NCI-H69 (cell line): ENCODE measurements at regions not wholly inside any gene's neighbourhood (a gene's known extent, or its start where the extent isn't known, plus 50 kb on each side); places are given as distances from the start of the nearest gene placed in this dataset.
"Not testable (repeated sequence)": the region's sequence is repeated elsewhere in the genome, so short reads cannot be mapped to it uniquely, and the experiment has no call there.

ENCODE experiments used
- DNase-seq: peaks from one replicate; lab custom pipeline; 2025; lab: John Stamatoyannopoulos, UW

- DNase-seq, result no peak
Measured at GRCh38 chr3:152193673-152194267, 75.0 kb upstream of the MBNL1 start.

GRCh38 chr3:152195206-152195605, 73.5 kb upstream of the MBNL1 start:
- no peak for DNase-seq

GRCh38 chr3:152196782-152197181, 71.9 kb upstream of the MBNL1 start:
- DNase-seq, result no peak

GRCh38 chr3:152197451-152197850, 71.3 kb upstream of the MBNL1 start:
- no peak for DNase-seq

GRCh38 chr3:152197937-152198336, 70.8 kb upstream of the MBNL1 start:
- no peak for DNase-seq

- no peak for DNase-seq
Measured at GRCh38 chr3:152198665-152199064, 70.1 kb upstream of the MBNL1 start.

- no peak for DNase-seq
Measured at GRCh38 chr3:152199102-152199840, 69.5 kb upstream of the MBNL1 start.

GRCh38 chr3:152200476-152201420, 68.0 kb upstream of the MBNL1 start:
- no peak for DNase-seq

GRCh38 chr3:152202976-152203626, 65.6 kb upstream of the MBNL1 start:
- DNase-seq, result peak; percentile 0

GRCh38 chr3:152203652-152204051, 65.1 kb upstream of the MBNL1 start:
- no peak for DNase-seq

GRCh38 chr3:152204218-152204617, 64.5 kb upstream of the MBNL1 start:
- no peak for DNase-seq

GRCh38 chr3:152205097-152205593, 63.6 kb upstream of the MBNL1 start:
- DNase-seq, result no peak

- no peak for DNase-seq
Measured at GRCh38 chr3:152206243-152206760, 62.4 kb upstream of the MBNL1 start.

GRCh38 chr3:152208439-152208838, 60.3 kb upstream of the MBNL1 start:
- DNase-seq, result no peak

GRCh38 chr3:152209060-152209459, 59.7 kb upstream of the MBNL1 start:
- no peak for DNase-seq

- DNase-seq, result no peak
Measured at GRCh38 chr3:152209776-152210175, 59.0 kb upstream of the MBNL1 start.

- no peak for DNase-seq
Measured at GRCh38 chr3:152210697-152211096, 58.0 kb upstream of the MBNL1 start.

- DNase-seq, result no peak
Measured at GRCh38 chr3:152211655-152212054, 57.1 kb upstream of the MBNL1 start.

- no peak for DNase-seq
Measured at GRCh38 chr3:152213203-152213602, 55.5 kb upstream of the MBNL1 start.

GRCh38 chr3:152213938-152214337, 54.8 kb upstream of the MBNL1 start:
- no peak for DNase-seq

- DNase-seq, result not testable (repeated sequence)
Measured at GRCh38 chr3:152216960-152217865, 51.5 kb upstream of the MBNL1 start.
